Stomach (tissue), 4 donors: ENCODE measurements at regions not wholly inside any gene's neighbourhood (a gene's known extent, or its start where the extent isn't known, plus 50 kb on each side); places are given as distances from the start of the nearest gene placed in this dataset.

Source experiments
- EP300 ChIP-seq: sonication (generic); formaldehyde crosslinking; IDR thresholded peaks from one replicate; pipeline ENCODE4 v1.6.1; 2017; ENCODE audit warnings: antibody characterized with exemption
- POLR2A ChIP-seq, 4 donors: fragments of 450-650 bp; IDR thresholded peaks; one replicate each; pipeline ENCODE4 v1.6.1; 2016; ENCODE audit warnings: antibody characterized with exemption in 4 of 4, control low read depth in 2 of 4, mild to moderate bottlenecking in 1 of 4, moderate library complexity in 1 of 4
- POLR2AphosphoS5 ChIP-seq, 3 donors: sonication (generic); formaldehyde crosslinking; IDR thresholded peaks; one replicate each; pipeline ENCODE4 v1.6.1; 2016; ENCODE audit warnings: antibody characterized with exemption in 3 of 3
- TF ChIP-seq, protein P1 (sequence below), 7 experiments: fragments of 450-650 bp in 4 of 7; fragments of 200-600 bp in 3 of 7; sonication (generic) in 3 of 7; IDR thresholded peaks; one replicate each; pipeline ENCODE4 v1.5.1; 2016 to 2019; ENCODE audit warnings: antibody characterized with exemption in 7 of 7, control low read depth in 2 of 7, mild to moderate bottlenecking in 1 of 7

DNA sequence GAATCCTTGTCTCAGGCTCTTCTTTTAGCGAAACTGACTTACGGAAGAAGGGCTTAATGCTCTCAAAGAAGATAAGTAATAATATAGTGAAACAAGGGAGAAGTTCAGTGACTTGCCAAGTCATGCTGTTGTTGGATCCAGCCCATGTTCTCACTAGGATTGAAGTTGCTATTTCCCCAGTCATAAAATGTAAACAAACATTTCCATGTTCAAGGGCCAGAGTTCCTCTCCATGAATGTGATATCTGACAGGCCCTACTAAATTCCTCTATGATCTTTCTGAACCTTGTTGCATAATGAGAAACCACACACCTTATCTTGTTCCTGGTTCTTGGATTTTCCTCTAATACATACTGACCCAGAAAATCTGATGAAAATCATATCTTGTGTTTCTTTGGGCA, 876.5 kb upstream of the B3GALT2 start:
- TF ChIP-seq POLR2A (IDR thresholded peaks at IDR 0.05) (no peak), EP300 (no peak), POLR2AphosphoS5 (IDR thresholded peaks at IDR 0.05) (peak in 1 of 3 donors; percentile 28)
- TF ChIP-seq, protein P1, sequence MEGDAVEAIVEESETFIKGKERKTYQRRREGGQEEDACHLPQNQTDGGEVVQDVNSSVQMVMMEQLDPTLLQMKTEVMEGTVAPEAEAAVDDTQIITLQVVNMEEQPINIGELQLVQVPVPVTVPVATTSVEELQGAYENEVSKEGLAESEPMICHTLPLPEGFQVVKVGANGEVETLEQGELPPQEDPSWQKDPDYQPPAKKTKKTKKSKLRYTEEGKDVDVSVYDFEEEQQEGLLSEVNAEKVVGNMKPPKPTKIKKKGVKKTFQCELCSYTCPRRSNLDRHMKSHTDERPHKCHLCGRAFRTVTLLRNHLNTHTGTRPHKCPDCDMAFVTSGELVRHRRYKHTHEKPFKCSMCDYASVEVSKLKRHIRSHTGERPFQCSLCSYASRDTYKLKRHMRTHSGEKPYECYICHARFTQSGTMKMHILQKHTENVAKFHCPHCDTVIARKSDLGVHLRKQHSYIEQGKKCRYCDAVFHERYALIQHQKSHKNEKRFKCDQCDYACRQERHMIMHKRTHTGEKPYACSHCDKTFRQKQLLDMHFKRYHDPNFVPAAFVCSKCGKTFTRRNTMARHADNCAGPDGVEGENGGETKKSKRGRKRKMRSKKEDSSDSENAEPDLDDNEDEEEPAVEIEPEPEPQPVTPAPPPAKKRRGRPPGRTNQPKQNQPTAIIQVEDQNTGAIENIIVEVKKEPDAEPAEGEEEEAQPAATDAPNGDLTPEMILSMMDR (IDR thresholded peaks at IDR 0.05), result no peak
